ENCODE measurements at regions not wholly inside any gene's neighbourhood (a gene's known extent, or its start where the extent isn't known, plus 50 kb on each side); places are given as distances from the start of the nearest gene placed in this dataset.

DNA sequence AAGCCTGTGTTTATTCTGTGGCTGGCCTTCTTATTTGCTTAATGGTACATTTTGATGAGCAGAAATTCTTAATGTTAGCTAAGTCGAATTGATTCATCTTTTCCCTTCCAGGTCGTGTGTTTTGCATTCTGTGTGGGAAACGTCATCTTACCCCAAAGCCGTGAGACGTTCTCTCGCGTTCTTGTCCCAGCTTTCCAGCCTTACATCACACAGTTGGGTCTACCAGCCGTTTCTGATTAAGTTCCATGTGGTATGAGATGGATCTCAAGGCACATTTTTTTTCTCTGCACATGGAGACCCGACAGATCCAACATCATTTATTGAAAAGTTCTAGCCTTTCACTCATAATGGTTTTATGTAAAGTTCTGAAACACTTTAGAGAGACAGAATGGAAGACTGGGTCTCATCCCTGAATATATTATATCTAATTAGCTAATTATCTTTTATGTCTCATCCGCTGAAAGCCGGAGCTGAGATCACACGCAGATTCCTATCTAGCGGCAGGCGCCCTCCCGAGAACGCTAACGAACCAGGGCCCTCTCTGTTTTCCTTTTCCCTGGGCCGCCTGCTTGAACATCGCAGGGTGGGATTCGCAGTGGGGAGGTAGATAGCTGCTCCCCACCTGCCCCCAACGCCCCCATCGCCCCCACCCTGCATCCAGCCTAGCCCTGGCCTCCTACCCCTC, 1162.2 kb downstream of the BRD1 start:
- Histone ChIP-seq H3K27ac (no peak overlapping the region), H3K36me3 (no peaks in the 10 kb centered on the region), H3K4me3 (no peak overlapping the region), H3K27me3 (peaks cover 0 to 13% (median 0%) of the 10 kb centered on the region in 3 donors), H3K4me1 (peaks cover 0 to 5% (median 0%) of the 10 kb centered on the region in 4 donors), H3K9me3 (peaks cover 5 to 21% (median 11%) of the 10 kb centered on the region in 4 donors)
- DNase-seq: no peak
- 79 to 91% (median 90%) methylated on average over 22 of the region's 22 CpGs for WGBS, 5 donors
- TF ChIP-seq CTCF (IDR thresholded peaks at IDR 0.05) (no peak), EP300 (IDR thresholded peaks at IDR 0.05) (no peak), POLR2AphosphoS5 (IDR thresholded peaks at IDR 0.05) (no peak), POLR2A (IDR thresholded peaks at IDR 0.05) (no peak)
- intact Hi-C loops (cut with DNase I; ENCODE audit: low total_unique reads): no loop called here

- Histone ChIP-seq H3K36me3 (no peaks in the 10 kb centered on the region), H3K4me3 (no peak overlapping the region), H3K4me1 (peaks cover 0 to 5% (median 0%) of the 10 kb centered on the region in 4 donors), H3K27ac (no peak overlapping the region), H3K27me3 (peaks cover 0 to 14% (median 0%) of the 10 kb centered on the region in 3 donors), H3K9me3 (peaks cover 5 to 21% (median 11%) of the 10 kb centered on the region in 4 donors)
- 86 to 95% (median 92%) methylated on average over 13 of the region's 13 CpGs for WGBS, 5 donors
- no peak for DNase-seq
- TF ChIP-seq CTCF (IDR thresholded peaks at IDR 0.05): no peak
- TF ChIP-seq POLR2A (IDR thresholded peaks at IDR 0.05): no peak
- TF ChIP-seq EP300 (IDR thresholded peaks at IDR 0.05): no peak
- no peak for TF ChIP-seq POLR2AphosphoS5 (IDR thresholded peaks at IDR 0.05)
- intact Hi-C loops (cut with DNase I; ENCODE audit: low total_unique reads): no loop called here
Measured at GRCh38 chr22:48664586-48664985, 1163.1 kb downstream of the BRD1 start.

DNA sequence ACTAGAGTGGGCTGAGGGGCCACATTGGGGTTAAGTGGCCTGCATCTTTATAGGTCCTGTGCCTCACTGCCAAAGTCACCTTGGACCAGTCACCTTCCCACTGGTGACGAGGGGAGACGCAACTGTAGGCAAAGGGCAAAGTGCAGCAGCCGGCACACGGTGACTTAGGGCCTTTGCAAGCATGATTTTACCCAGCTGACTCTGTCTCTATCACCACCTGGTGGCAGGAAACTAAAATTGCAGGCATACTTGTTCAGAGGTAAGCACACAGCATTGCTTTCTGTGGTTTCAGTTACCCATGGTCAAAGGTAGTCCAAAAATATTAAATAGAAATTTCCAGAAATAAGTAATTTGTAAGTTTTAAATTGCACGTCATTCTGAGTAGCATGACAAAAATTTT, 1164.4 kb downstream of the BRD1 start:
- DNase-seq: no peak
- Histone ChIP-seq H3K36me3 (no peaks in the 10 kb centered on the region), H3K4me1 (peaks cover 0 to 5% (median 0%) of the 10 kb centered on the region in 4 donors), H3K9me3 (peaks cover 5 to 21% (median 11%) of the 10 kb centered on the region in 4 donors), H3K27me3 (peaks cover 0 to 10% (median 0%) of the 10 kb centered on the region in 3 donors), H3K4me3 (no peak overlapping the region), H3K27ac (no peak overlapping the region)
- WGBS, 5 donors: 59 to 82% (median 67%) methylated on average over 5 of the region's 5 CpGs
- intact Hi-C loops (cut with DNase I; ENCODE audit: low total_unique reads): no loop called here
- TF ChIP-seq EP300 (IDR thresholded peaks at IDR 0.05) (no peak), CTCF (IDR thresholded peaks at IDR 0.05) (no peak), POLR2AphosphoS5 (IDR thresholded peaks at IDR 0.05) (no peak), POLR2A (IDR thresholded peaks at IDR 0.05) (no peak)

DNA sequence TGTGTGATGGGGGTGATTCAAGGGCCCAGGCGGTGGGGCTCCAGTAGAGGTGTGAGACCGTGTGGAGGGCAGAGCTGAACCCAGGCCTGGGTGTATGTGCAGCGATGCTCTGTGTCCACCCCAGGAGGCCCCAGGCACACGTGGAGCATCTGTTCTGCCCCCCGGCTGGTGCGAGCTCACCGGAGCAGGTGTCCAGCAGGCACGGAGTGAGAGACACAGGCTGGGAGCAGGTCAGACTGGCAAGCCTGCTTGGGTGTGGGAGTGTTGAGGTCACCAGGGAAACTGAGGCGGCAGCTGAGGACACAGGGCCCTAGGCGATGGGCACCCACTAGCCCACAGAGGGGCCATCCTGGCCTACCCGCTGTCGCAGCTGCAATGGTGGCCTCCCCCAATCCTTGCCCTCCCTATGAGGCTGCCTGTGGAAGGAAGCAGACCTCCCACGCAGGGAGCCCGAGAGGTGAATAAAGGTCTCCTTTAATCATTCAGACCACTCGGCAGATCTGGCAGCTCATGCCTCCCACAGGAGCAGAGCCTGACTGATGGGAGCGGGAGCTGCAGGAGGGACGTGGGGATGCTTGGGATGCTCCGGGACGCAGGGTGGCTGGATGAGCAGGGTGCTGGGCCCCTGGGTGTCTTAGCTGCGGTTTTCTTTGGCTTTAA, 1165.1 kb downstream of the BRD1 start:
- TF ChIP-seq POLR2AphosphoS5 (IDR thresholded peaks at IDR 0.05): no peak
- TF ChIP-seq POLR2A (IDR thresholded peaks at IDR 0.05): no peak
- no peak for TF ChIP-seq CTCF (IDR thresholded peaks at IDR 0.05)
- no peak for TF ChIP-seq EP300 (IDR thresholded peaks at IDR 0.05)
- H3K4me3 ChIP-seq: no peak overlapping the region
- no peaks in the 10 kb centered on the region for H3K36me3 ChIP-seq
- H3K9me3 ChIP-seq: peaks cover 5 to 21% (median 11%) of the 10 kb centered on the region in 4 donors
- intact Hi-C loops (cut with DNase I; ENCODE audit: low total_unique reads): no loop called here
- H3K27ac ChIP-seq: no peak overlapping the region
- 78 to 89% (median 86%) methylated on average over 18 to 20 of the region's 20 CpGs for WGBS, 5 donors
- H3K27me3 ChIP-seq: peaks cover 0 to 10% (median 0%) of the 10 kb centered on the region in 3 donors
- peaks cover 0 to 5% (median 0%) of the 10 kb centered on the region in 4 donors for H3K4me1 ChIP-seq
- no peak for DNase-seq
